ENCODE measurements at regions not wholly inside any gene's neighbourhood (a gene's known extent, or its start where the extent isn't known, plus 50 kb on each side); places are given as distances from the start of the nearest gene placed in this dataset.

- peaks cover 7% of the 10 kb centered on the region for H3K27me3 Mint-ChIP-seq (ENCODE audit: unreplicated experiment)
- H3K27ac Mint-ChIP-seq (ENCODE audit: unreplicated experiment) = no peak overlapping the region
- no peak overlapping the region for H3K4me3 Mint-ChIP-seq (ENCODE audit: unreplicated experiment)
- H3K4me1 Mint-ChIP-seq (ENCODE audit: unreplicated experiment) = no peaks in the 10 kb centered on the region
- peaks cover 29% of the 10 kb centered on the region for H3K9me3 Mint-ChIP-seq (ENCODE audit: unreplicated experiment)
- DNase-seq (ENCODE audit: low spot score) = no peak
- no peak for TF ChIP-seq CTCF (IDR thresholded peaks at IDR 0.05; ENCODE audit: unreplicated experiment)
- peaks cover 5% of the 10 kb centered on the region for H3K36me3 Mint-ChIP-seq (ENCODE audit: low read depth, unreplicated experiment)
Observed at GRCh38 chr7:68446183-68446582, 1152.1 kb upstream of the AUTS2 start.

- Mint-ChIP-seq H3K27me3 (ENCODE audit: unreplicated experiment) (peaks cover 7% of the 10 kb centered on the region), H3K36me3 (ENCODE audit: low read depth, unreplicated experiment) (peaks cover 5% of the 10 kb centered on the region), H3K27ac (ENCODE audit: unreplicated experiment) (no peak overlapping the region), H3K4me1 (ENCODE audit: unreplicated experiment) (no peaks in the 10 kb centered on the region), H3K9me3 (ENCODE audit: unreplicated experiment) (peaks cover 27% of the 10 kb centered on the region), H3K4me3 (ENCODE audit: unreplicated experiment) (no peak overlapping the region)
- no peak for TF ChIP-seq CTCF (IDR thresholded peaks at IDR 0.05; ENCODE audit: unreplicated experiment)
- DNase-seq (ENCODE audit: low spot score) = no peak
Observed at GRCh38 chr7:68449099-68449498, 1149.2 kb upstream of the AUTS2 start.

GRCh38 chr7:68449816-68450215 lies 1148.5 kb upstream of the AUTS2 start:
- H3K4me3 Mint-ChIP-seq (ENCODE audit: unreplicated experiment) = no peak overlapping the region
- H3K27ac Mint-ChIP-seq (ENCODE audit: unreplicated experiment) = no peak overlapping the region
- H3K9me3 Mint-ChIP-seq (ENCODE audit: unreplicated experiment) = peaks cover 20% of the 10 kb centered on the region
- H3K27me3 Mint-ChIP-seq (ENCODE audit: unreplicated experiment) = peaks cover 7% of the 10 kb centered on the region
- no peak for DNase-seq (ENCODE audit: low spot score)
- H3K4me1 Mint-ChIP-seq (ENCODE audit: unreplicated experiment) = no peaks in the 10 kb centered on the region
- TF ChIP-seq CTCF (IDR thresholded peaks at IDR 0.05; ENCODE audit: unreplicated experiment) = no peak
- H3K36me3 Mint-ChIP-seq (ENCODE audit: low read depth, unreplicated experiment) = peaks cover 5% of the 10 kb centered on the region

- H3K4me3 Mint-ChIP-seq (ENCODE audit: unreplicated experiment) = no peak overlapping the region
- H3K4me1 Mint-ChIP-seq (ENCODE audit: unreplicated experiment) = no peaks in the 10 kb centered on the region
- H3K27me3 Mint-ChIP-seq (ENCODE audit: unreplicated experiment) = peaks cover 6% of the 10 kb centered on the region
- H3K36me3 Mint-ChIP-seq (ENCODE audit: low read depth, unreplicated experiment) = peaks cover 19% of the 10 kb centered on the region
- no peak overlapping the region for H3K27ac Mint-ChIP-seq (ENCODE audit: unreplicated experiment)
- no peak for TF ChIP-seq CTCF (IDR thresholded peaks at IDR 0.05; ENCODE audit: unreplicated experiment)
- no peak for DNase-seq (ENCODE audit: low spot score)
- peaks cover 42% of the 10 kb centered on the region for H3K9me3 Mint-ChIP-seq (ENCODE audit: unreplicated experiment)
Observed at GRCh38 chr7:68454931-68455330, 1143.3 kb upstream of the AUTS2 start.

- Mint-ChIP-seq H3K36me3 (ENCODE audit: low read depth, unreplicated experiment) (peaks cover 19% of the 10 kb centered on the region), H3K4me1 (ENCODE audit: unreplicated experiment) (no peaks in the 10 kb centered on the region), H3K27ac (ENCODE audit: unreplicated experiment) (no peak overlapping the region), H3K9me3 (ENCODE audit: unreplicated experiment) (peaks cover 45% of the 10 kb centered on the region), H3K4me3 (ENCODE audit: unreplicated experiment) (no peak overlapping the region), H3K27me3 (ENCODE audit: unreplicated experiment) (peaks cover 7% of the 10 kb centered on the region)
- no peak for TF ChIP-seq CTCF (IDR thresholded peaks at IDR 0.05; ENCODE audit: unreplicated experiment)
- no peak for DNase-seq (ENCODE audit: low spot score)
Observed at GRCh38 chr7:68456469-68456868, 1141.8 kb upstream of the AUTS2 start.
